RWPE2 (cell line): ENCODE measurements at regions not wholly inside any gene's neighbourhood (a gene's known extent, or its start where the extent isn't known, plus 50 kb on each side); places are given as distances from the start of the nearest gene placed in this dataset.

ENCODE experiments used
- ATAC-seq: fragments of 200-7000 bp; cut with Tn5 transposase; 3 replicates; pipeline ENCODE4 v1.9.1; 2021; ENCODE audit warnings: low read depth
- DNase-seq: peaks from one replicate; pipeline ENCODE4 v3.0.0-alpha.2; 2020; ENCODE audit warnings: low spot score
- H3K27ac ChIP-seq: fragments of 450-650 bp; 2 replicates; pipeline ENCODE4 v1.5.1; 2017; ENCODE audit warnings: mild to moderate bottlenecking; ENCODE audit not compliant: poor library complexity, severe bottlenecking
- H3K27me3 ChIP-seq: fragments of 250-450 bp; sonication (Bioruptor Pico); 2 replicates; pipeline ENCODE4 v1.5.1; 2021; ENCODE audit warnings: mild to moderate bottlenecking, moderate library complexity; ENCODE audit not compliant: insufficient read depth, poor library complexity, severe bottlenecking
- H3K36me3 ChIP-seq: fragments of 250-450 bp; sonication (Bioruptor Pico); 2 replicates; pipeline ENCODE4 v1.5.1; 2020; ENCODE audit warnings: low read depth, mild to moderate bottlenecking, moderate library complexity
- H3K4me1 ChIP-seq: fragments of 250-450 bp; sonication (Bioruptor Pico); 2 replicates; pipeline ENCODE4 v1.5.1; 2021; ENCODE audit warnings: mild to moderate bottlenecking, moderate library complexity; ENCODE audit not compliant: insufficient read depth, poor library complexity, severe bottlenecking
- H3K4me3 ChIP-seq: fragments of 250-450 bp; sonication (Bioruptor Pico); 2 replicates; pipeline ENCODE4 v1.5.1; 2021; ENCODE audit warnings: mild to moderate bottlenecking, moderate library complexity; ENCODE audit not compliant: severe bottlenecking
- H3K9me3 ChIP-seq: fragments of 250-450 bp; sonication (Bioruptor Pico); 2 replicates; pipeline ENCODE4 v1.5.1; 2021; ENCODE audit warnings: mild to moderate bottlenecking, moderate library complexity; ENCODE audit not compliant: severe bottlenecking
- CTCF ChIP-seq: fragments of 450-650 bp; IDR thresholded peaks from one replicate; pipeline ENCODE4 v1.5.1; 2017; ENCODE audit warnings: mild to moderate bottlenecking, moderate library complexity; ENCODE audit not compliant: poor library complexity, severe bottlenecking

DNA sequence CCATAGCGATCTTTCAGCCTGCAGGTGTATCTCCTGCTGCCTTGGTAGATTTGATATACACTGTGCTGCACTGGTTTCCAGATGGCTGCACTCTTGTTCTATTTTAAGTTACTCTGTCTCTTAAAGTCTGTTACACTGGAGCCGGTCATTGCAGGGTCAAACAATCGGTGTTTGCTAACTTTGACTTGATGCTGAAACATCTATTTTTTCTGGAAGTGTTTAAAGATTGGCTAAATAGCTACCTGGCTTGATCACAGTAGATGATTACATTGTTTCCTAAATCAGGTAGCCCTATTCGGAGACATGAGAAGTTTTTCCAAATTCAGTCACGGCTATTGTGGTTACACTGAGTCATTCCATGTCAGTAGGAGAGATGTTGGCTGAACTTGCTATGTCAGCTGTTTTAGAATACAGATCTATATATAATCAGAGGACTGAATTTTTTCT lies 574.8 kb downstream of the ETV1 start:
- Histone ChIP-seq H3K9me3 (no peaks in the 10 kb centered on the region), H3K27ac (no peak overlapping the region), H3K36me3 (no peaks in the 10 kb centered on the region), H3K27me3 (no peaks in the 10 kb centered on the region), H3K4me1 (no peaks in the 10 kb centered on the region), H3K4me3 (no peak overlapping the region)
- TF ChIP-seq CTCF: no peak
- DNase-seq (no peak), ATAC-seq (peak; percentile 46; the same call in 2 of the 3 replicates)

GRCh38 chr7:13416071-13416470 lies 573.4 kb downstream of the ETV1 start:
- no peak for TF ChIP-seq CTCF
- Histone ChIP-seq H3K4me3 (no peak overlapping the region), H3K4me1 (no peaks in the 10 kb centered on the region), H3K27ac (no peak overlapping the region), H3K36me3 (no peaks in the 10 kb centered on the region), H3K9me3 (no peaks in the 10 kb centered on the region), H3K27me3 (no peaks in the 10 kb centered on the region)
- no peak for ATAC-seq
- DNase-seq: no peak

GRCh38 chr7:13416544-13416943 lies 572.9 kb downstream of the ETV1 start:
- no peak overlapping the region for H3K27ac ChIP-seq
- no peak for TF ChIP-seq CTCF

DNA sequence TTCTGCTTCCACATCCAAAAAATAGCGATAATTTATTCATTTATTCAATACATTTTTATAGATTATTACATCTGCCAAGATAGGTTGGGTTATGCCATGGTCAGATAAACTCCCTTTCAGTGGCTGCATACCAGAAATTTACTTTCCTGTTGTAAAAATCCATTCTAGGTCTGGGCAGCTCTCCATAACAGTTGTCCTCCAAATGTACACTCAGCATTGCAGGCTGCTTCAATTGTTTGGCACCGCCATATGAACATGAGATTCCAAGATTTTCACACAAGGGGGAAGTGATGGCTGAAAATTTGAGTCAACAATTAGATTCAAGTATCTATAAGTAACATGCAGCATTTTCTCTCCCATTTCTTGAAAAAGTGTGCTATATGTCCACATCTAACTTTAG lies 568.7 kb downstream of the ETV1 start:
- H3K27ac ChIP-seq: no peak overlapping the region
- H3K27me3 ChIP-seq: no peaks in the 10 kb centered on the region
- no peak overlapping the region for H3K4me3 ChIP-seq
- H3K9me3 ChIP-seq: no peaks in the 10 kb centered on the region
- DNase-seq (no peak), ATAC-seq (no peak)
- no peaks in the 10 kb centered on the region for H3K4me1 ChIP-seq
- H3K36me3 ChIP-seq: no peaks in the 10 kb centered on the region
- TF ChIP-seq CTCF: no peak

More at GRCh38 chr7:13416544-13416943, 572.9 kb downstream of the ETV1 start:
- Histone ChIP-seq H3K9me3 (no peaks in the 10 kb centered on the region), H3K4me1 (no peaks in the 10 kb centered on the region), H3K27me3 (no peaks in the 10 kb centered on the region), H3K36me3 (no peaks in the 10 kb centered on the region), H3K4me3 (no peak overlapping the region)
- DNase-seq (no peak), ATAC-seq (no peak)

- no peak for ATAC-seq
- no peaks in the 10 kb centered on the region for H3K27me3 ChIP-seq
Measured at GRCh38 chr7:13421776-13422175, 567.7 kb downstream of the ETV1 start.

More at GRCh38 chr7:13421776-13422175, 567.7 kb downstream of the ETV1 start:
- Histone ChIP-seq H3K36me3 (no peaks in the 10 kb centered on the region), H3K27ac (no peak overlapping the region), H3K4me1 (no peaks in the 10 kb centered on the region), H3K9me3 (no peaks in the 10 kb centered on the region), H3K4me3 (no peak overlapping the region)
- no peak for DNase-seq
- TF ChIP-seq CTCF: no peak
